ENCODE measurements at regions not wholly inside any gene's neighbourhood (a gene's known extent, or its start where the extent isn't known, plus 50 kb on each side); places are given as distances from the start of the nearest gene placed in this dataset.

DNA sequence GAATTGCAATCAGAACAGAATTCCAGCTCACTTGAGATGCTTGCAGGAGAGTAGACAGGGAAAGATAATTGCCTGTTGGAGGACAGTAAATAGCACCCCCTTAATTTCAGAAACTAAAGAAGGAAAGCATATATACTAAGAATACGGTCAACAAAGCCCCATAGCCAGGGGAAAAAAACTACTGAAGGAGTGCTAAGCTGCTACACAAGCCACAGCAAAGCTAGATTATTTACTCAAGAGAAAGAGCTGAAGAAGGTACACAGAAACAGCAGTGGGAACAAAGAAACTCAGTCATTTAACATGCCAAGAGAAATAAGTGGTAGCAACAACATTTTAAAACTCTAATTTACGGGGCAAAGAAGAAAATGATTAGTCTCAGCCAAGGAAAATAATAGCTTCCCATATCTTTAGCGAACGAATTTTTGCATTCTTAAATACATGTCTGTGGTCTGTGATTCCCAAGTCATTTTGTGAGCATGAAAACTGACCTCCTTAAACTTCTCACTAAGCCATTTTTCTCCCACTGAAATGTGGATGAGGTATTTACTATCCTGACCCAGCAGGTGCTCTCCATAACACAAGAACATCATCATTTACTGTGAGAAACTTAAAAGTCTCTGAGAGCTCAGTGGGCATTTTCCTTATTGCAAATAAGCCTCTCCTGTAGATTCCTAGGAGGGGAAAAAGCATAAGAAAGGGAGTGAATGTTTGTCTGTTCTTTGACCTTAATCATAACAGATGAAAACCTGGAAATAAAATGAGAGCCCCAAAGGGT, 196.0 kb downstream of the PAX3 start:
- H2BK5ac ChIP-seq (ENCODE audit: low read depth, low read length, poor library complexity, severe bottlenecking), result no peak overlapping the region
- H4K91ac ChIP-seq (ENCODE audit: insufficient read depth, low read depth, low read length), result no peak overlapping the region
- no peaks in the 10 kb centered on the region for H4K20me1 ChIP-seq (ENCODE audit: insufficient read depth, low read length)
- no peaks in the 10 kb centered on the region for H3K79me1 ChIP-seq (ENCODE audit: low read depth in 1 of 2, low read length in 2 of 2)
- H2BK15ac ChIP-seq (ENCODE audit: low read depth, low read length), result no peak overlapping the region
- no peak overlapping the region for H3K4ac ChIP-seq (ENCODE audit: low read depth, low read length)
- POLR2A ChIA-PET (ENCODE audit: unreplicated experiment), result no interaction called here
- H2AK5ac ChIP-seq (ENCODE audit: low read depth, low read length), result no peak overlapping the region
- no TSS peak for BruUV-seq (replicated peaks)
- H2AFZ ChIP-seq (replicated peaks; ENCODE audit: low read length, poor library complexity), result no peak overlapping the region
- in situ Hi-C loops (cut with MboI; ENCODE audit: low sequenced_read_pairs), result no loop called here
- no peak for ATAC-seq (ENCODE audit: low read depth)
- H3K4me3 ChIP-seq (ENCODE audit: insufficient read depth, low read depth, low read length), result no peak overlapping the region
- H3K9ac ChIP-seq (ENCODE audit: low read depth, low read length), result no peak overlapping the region
- CTCF ChIA-PET, result interaction anchor here (0.5 to 0.8 kb wide), 2 partner anchors 16 to 1096 kb away, joined by 3 to 6 read pairs; no protein-coding TSS in a partner anchor
- dilution Hi-C loops (cut with HindIII; ENCODE audit: low sequenced_read_pairs, unreplicated experiment), result no loop called here
- no peak overlapping the region for H4K5ac ChIP-seq (ENCODE audit: low read depth, low read length)
- H3K9me1 ChIP-seq (ENCODE audit: insufficient read depth, low read length), result no peaks in the 10 kb centered on the region
- no peak overlapping the region for H2BK120ac ChIP-seq (ENCODE audit: low read depth, low read length)
- H3K36me3 ChIP-seq (ENCODE audit: control insufficient read depth, insufficient read depth, low read length), result no peaks in the 10 kb centered on the region
- no peak overlapping the region for H3K27ac ChIP-seq (ENCODE audit: insufficient read depth, low read length)
- no peaks in the 10 kb centered on the region for H3K4me1 ChIP-seq (ENCODE audit: control insufficient read depth, insufficient read depth, low read length)
- H3K14ac ChIP-seq (replicated peaks; ENCODE audit: low read depth, low read length), result no peak overlapping the region
- intact Hi-C loops (cut with micrococcal nuclease), result no loop called here
- H3K56ac ChIP-seq (ENCODE audit: extremely low read depth, insufficient read depth, low read length), result no peak overlapping the region
- no CpG with 5 or more reads among the region's 4 CpGs for WGBS, 2 experiments (ENCODE audit: extremely low coverage in 2 of 2, insufficient read length in 1 of 2)
- H2AK9ac ChIP-seq (replicated peaks; ENCODE audit: low read depth, low read length, poor library complexity), result no peak overlapping the region
- no peak overlapping the region for H3K23ac ChIP-seq (ENCODE audit: low read depth, low read length)
- TF ChIP-seq FOS (IDR thresholded peaks at IDR 0.05; ENCODE audit: low read depth, low read length) (no peak), RCOR1 (IDR thresholded peaks at IDR 0.05; ENCODE audit: insufficient replicate concordance, low read length) (no peak), ELK1 (IDR thresholded peaks at IDR 0.05; ENCODE audit: borderline replicate concordance, low read depth, low read length) (no peak), RFX5 (IDR thresholded peaks at IDR 0.05; ENCODE audit: low read depth, low read length) (no peak), NFE2L2 (IDR thresholded peaks at IDR 0.05; ENCODE audit: low read depth, low read length) (no peak), MXI1 (IDR thresholded peaks at IDR 0.05; ENCODE audit: borderline replicate concordance, low read depth, low read length) (no peak), POLR2A (IDR thresholded peaks at IDR 0.05; ENCODE audit: low read depth, low read length) (no peak), MAZ (IDR thresholded peaks at IDR 0.05; ENCODE audit: borderline replicate concordance, low read depth, low read length) (no peak), SMC3 (IDR thresholded peaks at IDR 0.05; ENCODE audit: low read depth, low read length) (no peak), CEBPB (IDR thresholded peaks at IDR 0.05; ENCODE audit: low read depth, low read length) (no peak), CHD1 (IDR thresholded peaks at IDR 0.05; ENCODE audit: low read depth, low read length) (no peak), USF2 (IDR thresholded peaks at IDR 0.05; ENCODE audit: low read depth, low read length) (no peak), MAFK (IDR thresholded peaks at IDR 0.05; ENCODE audit: low read depth, low read length) (no peak), BHLHE40 (IDR thresholded peaks at IDR 0.05; ENCODE audit: low read depth, low read length) (no peak)
- TF ChIP-seq, protein P1, sequence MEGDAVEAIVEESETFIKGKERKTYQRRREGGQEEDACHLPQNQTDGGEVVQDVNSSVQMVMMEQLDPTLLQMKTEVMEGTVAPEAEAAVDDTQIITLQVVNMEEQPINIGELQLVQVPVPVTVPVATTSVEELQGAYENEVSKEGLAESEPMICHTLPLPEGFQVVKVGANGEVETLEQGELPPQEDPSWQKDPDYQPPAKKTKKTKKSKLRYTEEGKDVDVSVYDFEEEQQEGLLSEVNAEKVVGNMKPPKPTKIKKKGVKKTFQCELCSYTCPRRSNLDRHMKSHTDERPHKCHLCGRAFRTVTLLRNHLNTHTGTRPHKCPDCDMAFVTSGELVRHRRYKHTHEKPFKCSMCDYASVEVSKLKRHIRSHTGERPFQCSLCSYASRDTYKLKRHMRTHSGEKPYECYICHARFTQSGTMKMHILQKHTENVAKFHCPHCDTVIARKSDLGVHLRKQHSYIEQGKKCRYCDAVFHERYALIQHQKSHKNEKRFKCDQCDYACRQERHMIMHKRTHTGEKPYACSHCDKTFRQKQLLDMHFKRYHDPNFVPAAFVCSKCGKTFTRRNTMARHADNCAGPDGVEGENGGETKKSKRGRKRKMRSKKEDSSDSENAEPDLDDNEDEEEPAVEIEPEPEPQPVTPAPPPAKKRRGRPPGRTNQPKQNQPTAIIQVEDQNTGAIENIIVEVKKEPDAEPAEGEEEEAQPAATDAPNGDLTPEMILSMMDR (conservative IDR thresholded peaks at IDR 0.05; ENCODE audit: low read depth, low read length), result no peak
- H3K9me3 ChIP-seq (ENCODE audit: control insufficient read depth, insufficient read depth, low read length), result no peaks in the 10 kb centered on the region
- no peaks in the 10 kb centered on the region for H3K27me3 ChIP-seq (ENCODE audit: control insufficient read depth, insufficient read depth, low read length)
- no peak overlapping the region for H3K18ac ChIP-seq (ENCODE audit: low read depth, low read length)
- H2BK20ac ChIP-seq (ENCODE audit: low read depth, low read length), result no peak overlapping the region
- no peak overlapping the region for H4K8ac ChIP-seq (ENCODE audit: low read depth in 2 of 2, low read length in 2 of 2)
- no peak overlapping the region for H3K4me2 ChIP-seq (ENCODE audit: low read depth, low read length)
- DNase-seq, result no peak
